Kidney (tissue), 13 donors: ENCODE measurements at regions not wholly inside any gene's neighbourhood (a gene's known extent, or its start where the extent isn't known, plus 50 kb on each side); places are given as distances from the start of the nearest gene placed in this dataset.

ENCODE experiments used
- DNase-seq, 5 donors: peaks; one replicate each; pipeline ENCODE4 v3.0.0-alpha.2; 2013 to 2020
- FAIRE-seq: peaks from 2 replicates; lab custom pipeline; 2012; peaks lifted over from hg19 to GRCh38; lab: Jason Lieb, UNC
- H3K27ac ChIP-seq, 2 donors: one replicate each; pipeline ENCODE4 v1.7.0; 2013; ENCODE audit warnings: low read depth in 2 of 2, low read length in 2 of 2, inconsistent platforms in 1 of 2
- H3K27me3 ChIP-seq: one replicate; pipeline ENCODE4 v1.7.1; 2013; ENCODE audit warnings: low read length, inconsistent platforms; ENCODE audit not compliant: control insufficient read depth, insufficient read depth
- H3K36me3 ChIP-seq, 3 donors: one replicate each; pipeline versions ENCODE4 v1.7.0 to v1.7.1; 2013; ENCODE audit warnings: low read length in 3 of 3, control low read depth in 1 of 3, inconsistent platforms in 1 of 3; ENCODE audit not compliant: insufficient read depth in 3 of 3, control insufficient read depth in 2 of 3
- H3K4me1 ChIP-seq, 3 donors: one replicate each; pipeline versions ENCODE4 v1.7.0 to v1.7.1; 2013; ENCODE audit warnings: low read length in 3 of 3, inconsistent platforms in 1 of 3, low read depth in 1 of 3; ENCODE audit not compliant: control insufficient read depth in 2 of 3, insufficient read depth in 2 of 3
- H3K4me3 ChIP-seq, 3 donors: one replicate each; pipeline versions ENCODE4 v1.7.0 to v1.8.1; 2013; ENCODE audit warnings: low read length in 3 of 3, control low read depth in 1 of 3, inconsistent platforms in 1 of 3
- H3K9ac ChIP-seq, 3 donors: one replicate each; pipeline versions ENCODE4 v1.7.0 to v1.7.1; 2013; ENCODE audit warnings: low read length in 3 of 3, control low read depth in 1 of 3, inconsistent platforms in 1 of 3
- H3K9me3 ChIP-seq, 3 donors: one replicate each; pipeline versions ENCODE4 v1.7.0 to v1.7.1; 2013; ENCODE audit warnings: low read length in 3 of 3, control low read depth in 1 of 3, inconsistent platforms in 1 of 3; ENCODE audit not compliant: control insufficient read depth in 2 of 3, insufficient read depth in 1 of 3
- intact Hi-C: fragments of 100-400 bp; cut with DNase I; formaldehyde crosslinking; loops from one replicate; pipeline ENCODE4 v1.11.1; 2022
- TF ChIP-seq, protein P1 (sequence below): IDR thresholded peaks from 3 replicates; pipeline ENCODE4 v1.5.1; 2012; ENCODE audit warnings: mild to moderate bottlenecking, moderate library complexity, borderline replicate concordance; ENCODE audit not compliant: insufficient read depth; ENCODE audit errors: extremely low read depth
- donor health status: control.
- donor health status: control.
- donor health status: control.
- donor health status: control.
- donor health status: control.
- donor health status: DM: yes; HTN: yes; CAD: no.
- donor health status: Normal renal cell carcinoma (clear cell type).

DNA sequence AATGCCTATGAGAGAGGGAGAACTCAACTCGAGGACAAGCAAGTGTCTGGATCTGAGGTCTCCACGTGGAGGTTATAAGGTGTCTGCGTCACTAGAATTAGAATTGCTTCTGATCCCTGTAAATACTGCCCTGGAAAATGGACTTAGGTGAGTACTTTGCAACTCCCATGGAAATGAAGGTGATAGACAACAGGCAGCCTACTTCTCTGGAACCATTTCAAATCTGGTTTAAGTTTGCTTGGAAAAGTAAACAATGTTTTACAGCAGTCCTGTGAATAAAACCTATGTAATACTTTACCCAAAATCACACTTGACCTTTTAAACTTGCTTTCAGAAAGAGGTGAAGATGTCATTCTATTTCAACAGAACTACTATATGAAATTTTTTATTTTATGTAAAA is 70.1 kb upstream of the TENT5A start:
- Histone ChIP-seq H3K27me3 (no peaks in the 10 kb centered on the region), H3K36me3 (no peaks in the 10 kb centered on the region), H3K4me1 (no peaks in the 10 kb centered on the region), H3K27ac (no peak overlapping the region), H3K9me3 (no peaks in the 10 kb centered on the region), H3K9ac (no peak overlapping the region), H3K4me3 (no peak overlapping the region)
- DNase-seq, result no peak
- TF ChIP-seq, protein P1, sequence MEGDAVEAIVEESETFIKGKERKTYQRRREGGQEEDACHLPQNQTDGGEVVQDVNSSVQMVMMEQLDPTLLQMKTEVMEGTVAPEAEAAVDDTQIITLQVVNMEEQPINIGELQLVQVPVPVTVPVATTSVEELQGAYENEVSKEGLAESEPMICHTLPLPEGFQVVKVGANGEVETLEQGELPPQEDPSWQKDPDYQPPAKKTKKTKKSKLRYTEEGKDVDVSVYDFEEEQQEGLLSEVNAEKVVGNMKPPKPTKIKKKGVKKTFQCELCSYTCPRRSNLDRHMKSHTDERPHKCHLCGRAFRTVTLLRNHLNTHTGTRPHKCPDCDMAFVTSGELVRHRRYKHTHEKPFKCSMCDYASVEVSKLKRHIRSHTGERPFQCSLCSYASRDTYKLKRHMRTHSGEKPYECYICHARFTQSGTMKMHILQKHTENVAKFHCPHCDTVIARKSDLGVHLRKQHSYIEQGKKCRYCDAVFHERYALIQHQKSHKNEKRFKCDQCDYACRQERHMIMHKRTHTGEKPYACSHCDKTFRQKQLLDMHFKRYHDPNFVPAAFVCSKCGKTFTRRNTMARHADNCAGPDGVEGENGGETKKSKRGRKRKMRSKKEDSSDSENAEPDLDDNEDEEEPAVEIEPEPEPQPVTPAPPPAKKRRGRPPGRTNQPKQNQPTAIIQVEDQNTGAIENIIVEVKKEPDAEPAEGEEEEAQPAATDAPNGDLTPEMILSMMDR, result no peak
- FAIRE-seq, result no peak
- intact Hi-C loops, result no loop called here

DNA sequence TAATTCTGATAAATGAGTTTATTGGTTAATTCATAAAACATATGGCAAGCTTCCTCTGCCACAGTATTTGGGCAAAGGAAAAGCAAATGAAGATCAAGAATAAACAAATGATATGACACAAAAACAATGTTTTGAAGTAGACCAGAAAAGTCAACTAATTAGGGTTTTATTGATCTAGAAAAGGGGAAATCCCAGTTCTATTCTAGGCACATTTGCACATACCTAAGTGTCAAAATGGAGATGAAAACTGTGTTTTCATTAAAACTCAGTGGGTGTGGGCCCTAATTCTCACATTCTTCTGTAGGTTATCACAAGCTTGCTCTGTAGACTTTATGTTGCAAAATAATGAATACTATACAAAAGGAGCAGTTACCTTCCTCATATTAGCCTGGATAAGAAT is 69.0 kb upstream of the TENT5A start:
- no peak overlapping the region for H3K9ac ChIP-seq
- H3K4me3 ChIP-seq, result no peak overlapping the region
- H3K36me3 ChIP-seq, result no peaks in the 10 kb centered on the region
- H3K4me1 ChIP-seq, result no peaks in the 10 kb centered on the region
- intact Hi-C loops, result no loop called here
- no peak for DNase-seq
- H3K9me3 ChIP-seq, result no peaks in the 10 kb centered on the region
- TF ChIP-seq, protein P1, result no peak
- FAIRE-seq, result no peak
- no peak overlapping the region for H3K27ac ChIP-seq
- no peaks in the 10 kb centered on the region for H3K27me3 ChIP-seq

DNA sequence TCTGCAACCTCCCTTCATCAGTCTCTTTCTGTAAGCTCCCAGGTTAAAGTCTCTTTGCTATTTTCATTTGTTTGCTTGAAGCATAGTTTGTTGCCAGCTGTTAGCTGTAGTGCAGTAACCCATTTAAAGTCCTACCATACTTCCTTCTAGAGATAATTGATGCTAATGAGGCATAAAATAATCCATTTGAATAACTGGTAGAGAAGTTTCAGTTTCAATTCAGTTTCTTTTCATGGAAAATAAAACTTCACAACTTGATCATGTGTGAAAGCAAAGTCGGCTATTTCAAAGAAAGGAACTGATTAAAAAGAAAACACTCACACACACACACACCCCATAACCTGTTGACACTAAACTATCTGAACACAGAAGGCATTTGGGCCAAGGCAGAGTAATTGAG is 68.5 kb upstream of the TENT5A start:
- intact Hi-C loops, result no loop called here
- FAIRE-seq, result no peak

More for the DNA sequence above, 68.5 kb upstream of the TENT5A start:
- Histone ChIP-seq H3K27ac (no peak overlapping the region), H3K9me3 (no peaks in the 10 kb centered on the region), H3K27me3 (no peaks in the 10 kb centered on the region), H3K36me3 (no peaks in the 10 kb centered on the region), H3K9ac (no peak overlapping the region), H3K4me3 (no peak overlapping the region), H3K4me1 (no peaks in the 10 kb centered on the region)
- DNase-seq, result no peak
- TF ChIP-seq, protein P1, result no peak
